HG03558 (cell line): ENCODE measurements at regions not wholly inside any gene's neighbourhood (a gene's known extent, or its start where the extent isn't known, plus 50 kb on each side); places are given as distances from the start of the nearest gene placed in this dataset.
"Not testable (repeated sequence)": the region's sequence is repeated elsewhere in the genome, so short reads cannot be mapped to it uniquely, and the experiment has no call there.

Experiments
- ATAC-seq: cut with Tn5 transposase; IDR thresholded peaks from one replicate; pipeline ENCODE4 v1.9.1; 2021; ENCODE audit warnings: moderate number of reproducible peaks; ENCODE audit not compliant: unreplicated experiment; ENCODE audit errors: extremely low read depth

- no peak for ATAC-seq
Measured at GRCh38 chr2:192465141-192465540, 270.4 kb upstream of the TMEFF2 start.

GRCh38 chr2:192459422-192459821 is 264.7 kb upstream of the TMEFF2 start:
- no peak for ATAC-seq

DNA sequence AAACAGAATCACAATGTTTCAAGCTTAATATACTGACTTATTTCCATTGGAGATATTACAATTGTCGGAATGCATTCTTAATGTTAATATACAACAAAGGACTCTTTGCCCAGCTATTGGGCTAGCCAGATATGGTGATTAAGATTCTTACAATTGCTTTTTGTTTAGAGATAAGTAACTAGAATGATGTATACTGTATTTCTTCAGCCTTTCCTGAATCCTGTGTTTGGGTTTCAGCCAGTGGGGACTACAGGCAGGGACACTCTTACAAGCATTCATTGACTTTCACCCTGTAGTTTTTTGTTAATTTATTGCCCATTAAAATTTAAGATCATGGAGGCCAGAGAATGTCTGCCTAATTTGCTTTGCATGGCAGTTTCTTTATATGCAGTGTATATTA is 254.1 kb upstream of the TMEFF2 start:
- no peak for ATAC-seq

- ATAC-seq, result no peak
Measured at GRCh38 chr2:192444286-192444838, 249.6 kb upstream of the TMEFF2 start.

DNA sequence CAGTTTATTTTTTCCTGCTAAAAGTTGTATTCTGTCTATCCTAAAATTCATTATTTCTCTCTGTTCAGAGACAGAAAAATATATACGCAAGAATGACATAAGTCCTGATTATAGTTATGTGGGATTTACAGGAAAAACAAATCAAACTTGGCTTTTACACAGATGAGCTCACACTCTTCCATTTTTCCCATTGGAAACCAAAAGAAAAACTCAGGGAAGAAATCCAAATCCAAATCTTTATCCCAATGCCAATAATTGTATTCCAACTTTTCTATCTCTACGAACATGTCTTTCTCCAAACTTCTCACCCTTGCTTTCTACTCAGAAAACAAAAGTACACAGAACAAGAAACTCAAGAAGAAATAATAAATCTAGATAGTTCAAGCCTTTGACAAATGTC is 249.1 kb upstream of the TMEFF2 start:
- no peak for ATAC-seq

GRCh38 chr2:192438239-192438638 is 243.5 kb upstream of the TMEFF2 start:
- ATAC-seq, result no peak

GRCh38 chr2:192437653-192438052 is 242.9 kb upstream of the TMEFF2 start:
- no peak for ATAC-seq

DNA sequence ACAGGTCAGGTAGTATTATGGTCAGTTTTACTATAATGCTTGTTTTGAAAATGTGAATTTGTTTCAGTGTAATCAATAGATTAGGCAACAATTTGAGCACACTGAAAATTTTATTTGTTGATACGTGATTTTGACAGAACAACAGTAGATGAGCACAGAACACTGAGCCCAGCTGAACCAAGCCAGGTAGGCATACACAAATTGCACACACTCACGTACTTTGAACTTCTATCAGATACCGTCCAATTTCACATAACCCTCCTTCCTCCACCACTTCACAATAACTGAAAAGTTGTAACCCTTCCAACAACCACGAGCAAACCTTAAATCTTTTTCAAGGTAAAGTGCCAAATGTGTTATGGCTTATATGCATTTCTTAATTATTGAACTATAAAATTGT is 229.5 kb upstream of the TMEFF2 start:
- no peak for ATAC-seq

- ATAC-seq, result no peak
Measured at GRCh38 chr2:192419786-192420185, 225.1 kb upstream of the TMEFF2 start.

GRCh38 chr2:192416060-192416459 is 221.3 kb upstream of the TMEFF2 start:
- no peak for ATAC-seq

- ATAC-seq, result no peak
Measured at GRCh38 chr2:192414794-192415193, 220.1 kb upstream of the TMEFF2 start.

GRCh38 chr2:192413812-192414681 is 219.3 kb upstream of the TMEFF2 start:
- ATAC-seq, result no peak

- not testable (repeated sequence) for ATAC-seq
Measured at GRCh38 chr2:192412866-192413265, 218.1 kb upstream of the TMEFF2 start.

DNA sequence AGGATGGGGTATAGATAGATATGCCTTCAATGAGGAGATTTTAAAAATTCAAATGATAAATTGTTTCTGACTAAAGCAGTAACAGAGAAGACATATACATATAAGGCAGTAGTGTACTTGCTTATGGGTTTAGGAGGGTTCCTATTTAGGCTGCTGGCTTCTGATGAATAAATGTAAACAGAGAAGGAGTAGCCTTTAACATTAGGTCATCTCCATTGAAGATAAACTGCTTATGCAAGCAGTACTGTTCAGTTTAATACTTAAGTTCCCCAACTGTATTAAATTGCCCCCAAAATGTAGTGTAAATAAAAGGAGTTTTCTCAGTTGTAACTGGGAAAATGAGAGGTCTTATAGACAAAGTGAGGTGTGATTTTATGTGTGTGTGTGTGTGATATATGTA is 217.7 kb upstream of the TMEFF2 start:
- no peak for ATAC-seq

GRCh38 chr2:192411755-192412154 is 217.0 kb upstream of the TMEFF2 start:
- ATAC-seq, result no peak

- ATAC-seq, result no peak
Measured at GRCh38 chr2:192410319-192410718, 215.6 kb upstream of the TMEFF2 start.

- no peak for ATAC-seq
Measured at GRCh38 chr2:192407692-192408091, 213.0 kb upstream of the TMEFF2 start.

GRCh38 chr2:192398236-192398635 is 203.5 kb upstream of the TMEFF2 start:
- ATAC-seq, result no peak

GRCh38 chr2:192394605-192395004 is 199.9 kb upstream of the TMEFF2 start:
- ATAC-seq, result no peak

DNA sequence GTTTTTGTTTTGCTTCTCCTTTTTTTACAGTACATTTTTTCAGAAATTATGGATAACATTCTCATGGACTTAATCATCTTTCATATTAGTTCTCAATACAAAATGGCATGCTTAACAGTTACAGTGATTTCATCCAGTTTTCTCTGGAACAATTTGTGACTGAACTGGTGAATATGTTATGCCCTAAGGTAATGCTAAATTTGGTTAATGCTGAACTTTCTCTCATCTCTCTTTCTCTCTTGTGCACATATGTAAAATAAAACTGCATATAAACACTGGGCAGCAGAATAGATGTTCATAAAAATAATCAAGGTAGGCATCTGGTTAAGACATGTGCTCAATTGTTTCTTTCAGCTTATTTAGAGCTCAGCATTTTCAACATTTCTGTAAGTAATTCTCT is 196.3 kb upstream of the TMEFF2 start:
- no peak for ATAC-seq

DNA sequence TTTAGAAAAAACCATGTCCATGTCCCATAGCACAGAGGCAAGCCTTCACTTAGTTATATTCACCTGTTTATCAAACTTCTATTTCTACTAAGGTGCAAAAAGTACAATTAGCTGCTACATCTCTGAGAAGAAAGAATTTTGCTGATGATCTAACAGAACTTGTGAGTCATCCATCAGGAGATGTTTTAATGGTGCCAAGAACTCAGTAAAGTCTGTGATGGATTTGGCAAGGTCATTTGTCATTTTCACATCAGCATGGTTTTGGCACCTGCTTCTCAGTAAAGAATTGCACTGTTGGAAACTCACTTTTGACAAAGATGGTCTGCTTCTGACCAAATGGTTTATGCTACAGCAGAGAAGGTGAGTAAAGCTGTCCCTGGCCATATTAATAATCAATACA is 195.7 kb upstream of the TMEFF2 start:
- ATAC-seq, result no peak

DNA sequence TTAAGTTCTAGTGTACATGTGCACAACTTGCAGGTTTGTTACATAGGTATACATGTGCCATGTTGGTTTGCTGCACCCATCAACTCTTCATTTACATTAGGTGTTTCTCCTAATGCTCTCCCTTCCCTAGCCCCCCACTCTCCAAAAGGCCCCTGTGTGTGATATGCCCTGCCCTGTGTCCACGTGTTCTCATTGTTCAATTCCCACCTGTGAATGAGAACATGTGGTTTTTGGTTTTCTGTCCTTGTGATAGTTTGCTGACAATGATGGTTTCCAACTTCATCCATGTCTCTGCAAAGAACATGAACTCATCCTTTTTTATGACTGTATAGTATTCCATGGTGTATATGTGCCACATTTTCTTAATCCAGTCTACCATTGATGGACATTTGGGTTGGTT is 189.5 kb upstream of the TMEFF2 start:
- ATAC-seq, result not testable (repeated sequence)
